H9 (cell line): ENCODE measurements at regions not wholly inside any gene's neighbourhood (a gene's known extent, or its start where the extent isn't known, plus 50 kb on each side); places are given as distances from the start of the nearest gene placed in this dataset.

ENCODE experiments used
- DNase-seq: peaks from one replicate; pipeline ENCODE4 v3.0.0-alpha.2; 2017
- H2AFZ ChIP-seq: one replicate; pipeline ENCODE4 v1.6.1; 2013; ENCODE audit warnings: mild to moderate bottlenecking, low read length, control low read depth, moderate library complexity
- H2AK5ac ChIP-seq: 2 replicates; pipeline ENCODE4 v1.6.1; 2013; ENCODE audit warnings: low read length, control low read depth, mixed read lengths; ENCODE audit not compliant: insufficient read length
- H2BK120ac ChIP-seq: one replicate; pipeline ENCODE4 v1.6.1; 2013; ENCODE audit warnings: low read depth, mild to moderate bottlenecking, low read length, control low read depth, inconsistent platforms; ENCODE audit not compliant: poor library complexity, severe bottlenecking
- H2BK12ac ChIP-seq: 2 replicates; pipeline ENCODE4 v1.6.1; 2013; ENCODE audit warnings: low read length, control low read depth, mixed read lengths, low read depth; ENCODE audit not compliant: insufficient read length
- H2BK15ac ChIP-seq: 2 replicates; pipeline ENCODE4 v1.6.1; 2013; ENCODE audit warnings: low read depth, low read length, control low read depth
- H2BK20ac ChIP-seq: one replicate; pipeline ENCODE4 v1.6.1; 2013; ENCODE audit warnings: low read depth, mild to moderate bottlenecking, low read length, control low read depth, inconsistent platforms; ENCODE audit not compliant: poor library complexity, severe bottlenecking
- H2BK5ac ChIP-seq: 2 replicates; pipeline ENCODE4 v1.6.1; 2013; ENCODE audit warnings: low read length, control low read depth, mixed read lengths; ENCODE audit not compliant: insufficient read length
- H3K14ac ChIP-seq: 2 replicates; pipeline ENCODE4 v1.6.1; 2013; ENCODE audit warnings: low read length, control low read depth; ENCODE audit not compliant: insufficient read depth
- H3K18ac ChIP-seq: 2 replicates; pipeline ENCODE4 v1.6.1; 2013; ENCODE audit warnings: low read depth, mild to moderate bottlenecking, mixed read lengths, low read length, control low read depth; ENCODE audit not compliant: insufficient read length
- H3K23ac ChIP-seq: 2 replicates; pipeline ENCODE4 v1.6.1; 2013; ENCODE audit warnings: low read length, control low read depth, mixed read lengths, low read depth; ENCODE audit not compliant: insufficient read length
- H3K23me2 ChIP-seq: 2 replicates; pipeline ENCODE4 v1.6.1; 2013; ENCODE audit warnings: low read depth, mild to moderate bottlenecking, mixed read lengths, low read length, control low read depth; ENCODE audit not compliant: insufficient read length, poor library complexity, severe bottlenecking
- H3K27ac ChIP-seq: 2 replicates; pipeline ENCODE4 v1.5.1; 2013; ENCODE audit warnings: low read length, control low read depth, mixed read lengths, low read depth; ENCODE audit not compliant: insufficient read length
- H3K27me3 ChIP-seq: 2 replicates; pipeline ENCODE4 v1.6.1; 2013; ENCODE audit warnings: low read length, control low read depth, inconsistent platforms; ENCODE audit not compliant: insufficient read depth
- H3K4ac ChIP-seq: 2 replicates; pipeline ENCODE4 v1.6.1; 2013; ENCODE audit warnings: low read depth, mild to moderate bottlenecking, control low read depth, inconsistent platforms, low read length, moderate library complexity
- H3K4me1 ChIP-seq: 2 replicates; pipeline ENCODE4 v1.6.1; 2013; ENCODE audit warnings: low read length, control low read depth, inconsistent platforms; ENCODE audit not compliant: insufficient read depth
- H3K4me2 ChIP-seq: 2 replicates; pipeline ENCODE4 v1.6.1; 2013; ENCODE audit warnings: low read length, control low read depth, mixed read lengths; ENCODE audit not compliant: insufficient read length, insufficient read depth
- H3K56ac ChIP-seq: 2 replicates; pipeline ENCODE4 v1.6.1; 2013; ENCODE audit warnings: low read depth, mild to moderate bottlenecking, mixed read lengths, low read length, control low read depth; ENCODE audit not compliant: insufficient read length
- H3K79me1 ChIP-seq: 2 replicates; pipeline ENCODE4 v1.6.1; 2013; ENCODE audit warnings: low read depth, mild to moderate bottlenecking, moderate library complexity, low read length, control low read depth, inconsistent platforms; ENCODE audit not compliant: insufficient read depth, poor library complexity, severe bottlenecking
- H3K79me2 ChIP-seq: 2 replicates; pipeline ENCODE4 v1.6.1; 2013; ENCODE audit warnings: low read length, control low read depth, inconsistent platforms; ENCODE audit not compliant: insufficient read depth
- H3K9ac ChIP-seq: 2 replicates; pipeline ENCODE4 v1.6.1; 2013; ENCODE audit warnings: low read length, control low read depth, mixed read lengths; ENCODE audit not compliant: insufficient read length; ENCODE audit errors: extremely low read depth
- H3K9me3 ChIP-seq: one replicate; pipeline ENCODE4 v1.6.1; 2013; ENCODE audit warnings: low read depth, low read length, inconsistent platforms; ENCODE audit not compliant: control insufficient read depth
- H3T11ph ChIP-seq: one replicate; pipeline ENCODE4 v1.6.1; 2013; ENCODE audit warnings: mild to moderate bottlenecking, low read length, control low read depth, inconsistent platforms
- H4K20me1 ChIP-seq: one replicate; pipeline ENCODE4 v1.6.1; 2013; ENCODE audit not compliant: control insufficient read depth, insufficient read length, insufficient read depth
- H4K5ac ChIP-seq: 2 replicates; pipeline ENCODE4 v1.6.1; 2013; ENCODE audit warnings: low read depth, mild to moderate bottlenecking, mixed read lengths, low read length, control low read depth; ENCODE audit not compliant: insufficient read length
- H4K8ac ChIP-seq: replicated peaks from 2 replicates; pipeline ENCODE4 v1.6.1; 2013; ENCODE audit warnings: low read length, control low read depth, mixed read lengths, low read depth; ENCODE audit not compliant: insufficient read length
- H4K91ac ChIP-seq: 2 replicates; pipeline ENCODE4 v1.6.1; 2013; ENCODE audit warnings: low read depth, mild to moderate bottlenecking, moderate library complexity, mixed read lengths, low read length, control low read depth; ENCODE audit not compliant: insufficient read length
- H3K27ac Mint-ChIP-seq, 3 experiments: 2 replicates in 2 of 3; 3 replicates in 1 of 3; pipeline ENCODE4 v1.8.0; 2020 to 2021; ENCODE audit warnings: mixed read lengths in 3 of 3, mild to moderate bottlenecking in 1 of 3, moderate library complexity in 1 of 3
- H3K27me3 Mint-ChIP-seq: 2 replicates; pipeline ENCODE4 v1.8.0; 2021; ENCODE audit warnings: low read depth, mild to moderate bottlenecking, moderate library complexity, mixed read lengths
- H3K36me3 Mint-ChIP-seq, 3 experiments: 2 replicates in 2 of 3; 3 replicates in 1 of 3; pipeline ENCODE4 v1.8.0; 2020 to 2021; ENCODE audit warnings: low read depth in 3 of 3, mixed read lengths in 3 of 3; ENCODE audit not compliant: insufficient read depth in 1 of 3
- H3K4me1 Mint-ChIP-seq, 2 experiments: 2 replicates each; pipeline ENCODE4 v1.8.0; 2020; ENCODE audit warnings: mixed read lengths in 2 of 2
- H3K4me3 Mint-ChIP-seq, 2 experiments: 2 replicates in 1 of 2; 3 replicates in 1 of 2; pipeline ENCODE4 v1.8.0; 2020 to 2021; ENCODE audit warnings: mild to moderate bottlenecking in 2 of 2, mixed read lengths in 2 of 2, moderate library complexity in 1 of 2
- H3K9me3 Mint-ChIP-seq, 2 experiments: 2 replicates in 1 of 2; 3 replicates in 1 of 2; pipeline ENCODE4 v1.8.0; 2020; ENCODE audit warnings: mild to moderate bottlenecking in 2 of 2, mixed read lengths in 2 of 2, moderate library complexity in 1 of 2
- CTCF ChIP-seq: fragments of 200-600 bp; sonication (generic); conservative IDR thresholded peaks from 3 replicates; pipeline ENCODE4 v1.8.0; 2021; ENCODE audit warnings: antibody characterized with exemption, mild to moderate bottlenecking
- WGBS: extraction: QIAGEN DNeasy Blood & Tissue Kit; methylation state at CpG from one replicate; pipeline ENCODE4 v1.1.7; 2013; ENCODE audit warnings: missing lambda C conversion rate, low lambda C conversion rate, mixed read lengths; ENCODE audit not compliant: insufficient read length; ENCODE audit errors: extremely low coverage; 5-methylcytosine and 5-hydroxymethylcytosine counted together

GRCh38 chr4:3652586-3652985 is 113.6 kb upstream of the ADRA2C start:
- Histone ChIP-seq H2BK20ac (no peak overlapping the region), H3K9ac (no peak overlapping the region), H3K18ac (no peak overlapping the region), H2BK15ac (no peak overlapping the region), H4K20me1 (peaks cover 2% of the 10 kb centered on the region), H3K23me2 (no peaks in the 10 kb centered on the region), H3K23ac (no peak overlapping the region), H3K27ac (no peak overlapping the region), H4K91ac (no peak overlapping the region), H3K4me1 (0 out of 2 replicates have a peak, but pooled peaks cover 2% of the 10 kb centered on the region), H3K4me2 (no peak overlapping the region), H4K8ac (no peak overlapping the region), H4K5ac (peak overlapping the region; percentile 72), H2AFZ (no peak overlapping the region), H2BK12ac (no peak overlapping the region), H2BK120ac (no peak overlapping the region), H3K14ac (no peak overlapping the region), H3K79me1 (no peaks in the 10 kb centered on the region), H2AK5ac (no peak overlapping the region), H3K27me3 (no peaks in the 10 kb centered on the region), H2BK5ac (no peak overlapping the region), H3K4ac (no peak overlapping the region), H3K56ac (no peak overlapping the region), H3T11ph (no peak overlapping the region), H3K79me2 (no peaks in the 10 kb centered on the region), H3K9me3 (no peaks in the 10 kb centered on the region)
- Mint-ChIP-seq H3K27ac (no peak overlapping the region; a peak in 1 of 7 replicates), H3K27me3 (peaks cover 24% of the 10 kb centered on the region), H3K4me1 (peaks cover 10 to 20% of the 10 kb centered on the region in 2 experiments), H3K36me3 (no peaks in the 10 kb centered on the region), H3K4me3 (no peak overlapping the region; a peak in 1 of 5 replicates), H3K9me3 (no peaks in the 10 kb centered on the region)
- no peak for TF ChIP-seq CTCF
- WGBS = no CpG with 5 or more reads among the region's 14 CpGs
- no peak for DNase-seq
